ENCODE measurements at regions not wholly inside any gene's neighbourhood (a gene's known extent, or its start where the extent isn't known, plus 50 kb on each side); places are given as distances from the start of the nearest gene placed in this dataset.

GRCh38 chr15:36529296-36530011 is 50.0 kb upstream of the CDIN1 start:
- TF ChIP-seq CTCF (IDR thresholded peaks at IDR 0.05) (no peak), EP300 (IDR thresholded peaks at IDR 0.05) (no peak), POLR2A (IDR thresholded peaks at IDR 0.05; ENCODE audit: low read depth) (no peak), POLR2AphosphoS5 (IDR thresholded peaks at IDR 0.05) (no peak)

Measured in esophagus muscularis mucosa (tissue), 4 donors.